22Rv1 (cell line): ENCODE measurements at regions not wholly inside any gene's neighbourhood (a gene's known extent, or its start where the extent isn't known, plus 50 kb on each side); places are given as distances from the start of the nearest gene placed in this dataset.
A peak's percentile ranks its signal among the peaks of the same experiment; 100 is the strongest.

Experiments used
- H3K27ac ChIP-seq: fragments of 450-650 bp; 2 replicates; pipeline ENCODE4 v1.5.1; 2017
- CTCF ChIP-seq: fragments of 450-650 bp; IDR thresholded peaks from 2 replicates; pipeline ENCODE4 v1.5.1; 2017; ENCODE audit warnings: mild to moderate bottlenecking
- ZFX ChIP-seq: fragments of 450-650 bp; IDR thresholded peaks from 2 replicates; pipeline ENCODE4 v1.6.1; 2017; ENCODE audit warnings: antibody characterized with exemption, borderline replicate concordance

DNA sequence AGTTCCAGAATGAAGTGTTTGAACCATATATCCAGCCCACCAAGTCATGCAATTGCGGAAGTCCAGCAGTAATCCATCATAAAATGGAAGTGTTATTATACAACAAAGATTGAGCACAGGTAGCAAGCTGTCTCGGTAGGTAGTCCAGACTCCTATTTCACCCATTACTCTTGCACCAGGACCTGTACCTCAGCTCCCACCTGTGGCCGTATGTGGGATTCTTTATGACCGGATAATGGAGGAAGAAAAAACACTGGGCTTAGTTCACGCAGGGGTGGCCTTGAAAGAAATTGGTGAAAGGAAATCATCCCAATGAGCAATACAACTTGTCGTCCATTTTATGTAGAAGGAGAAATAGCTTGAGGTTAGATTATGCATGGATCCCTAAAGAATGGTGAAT, 216.3 kb downstream of the ESM1 start:
- no peak overlapping the region for H3K27ac ChIP-seq
- TF ChIP-seq ZFX (no peak), CTCF (0 out of 2 replicates have a peak, but pooled peaks have one; percentile 12)

GRCh38 chr5:54766748-54767147, 218.6 kb downstream of the ESM1 start:
- no peak overlapping the region for H3K27ac ChIP-seq
- TF ChIP-seq CTCF (peak; percentile 54), ZFX (no peak)

- no peak overlapping the region for H3K27ac ChIP-seq
- no peak for TF ChIP-seq CTCF
- TF ChIP-seq ZFX: no peak
These were observed 220.0 kb downstream of the ESM1 start for GRCh38 chr5:54765165-54766028.

DNA sequence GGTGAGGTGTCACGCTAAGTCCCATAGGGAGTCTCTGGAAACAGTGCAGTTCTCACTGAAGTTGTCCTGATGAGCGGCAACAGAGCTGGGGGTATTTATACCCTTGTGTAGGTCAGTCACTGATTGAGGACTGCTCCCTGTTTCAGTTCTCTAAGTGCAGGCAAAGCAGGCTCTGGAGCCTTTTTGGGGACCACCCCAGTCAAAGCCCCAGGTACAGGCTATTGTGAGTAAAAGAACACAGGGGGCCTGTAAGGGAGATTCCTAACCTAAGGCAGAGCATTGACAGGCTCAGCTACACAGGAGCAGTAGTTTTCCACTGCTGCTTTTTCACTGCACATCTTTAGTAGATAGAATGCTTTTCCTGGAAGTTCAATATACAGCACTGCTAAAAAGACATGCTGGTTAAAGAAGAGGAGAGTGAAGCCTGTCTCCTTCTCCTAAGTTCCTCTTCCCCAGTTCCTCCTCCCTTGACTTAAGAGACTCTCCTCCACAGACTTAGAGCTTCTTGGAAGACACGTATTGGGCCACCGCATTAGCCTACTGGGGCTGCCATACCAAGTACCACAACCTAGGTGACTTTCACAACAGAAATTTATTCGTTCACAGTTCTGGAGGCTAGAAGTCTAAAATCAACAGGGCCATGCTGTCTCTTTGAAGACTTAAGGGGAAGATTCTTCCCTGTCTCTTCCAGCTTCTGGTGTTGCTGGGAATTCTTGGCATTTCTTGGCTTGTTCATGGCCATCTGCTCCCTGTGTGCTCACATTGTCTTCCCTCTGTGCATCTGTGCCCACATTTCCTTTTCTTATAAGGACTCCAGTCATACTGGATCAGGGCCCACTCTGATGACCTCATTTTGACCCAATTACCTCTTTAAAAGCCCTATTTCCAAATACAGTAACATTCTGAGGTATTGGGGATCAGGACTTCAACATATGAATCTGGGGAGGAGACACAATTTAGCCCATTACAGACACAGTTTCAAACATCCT, 221.0 kb downstream of the ESM1 start:
- no peak for TF ChIP-seq CTCF
- no peak for TF ChIP-seq ZFX
- H3K27ac ChIP-seq: no peak overlapping the region

- no peak for TF ChIP-seq ZFX
- TF ChIP-seq CTCF: no peak
- no peak overlapping the region for H3K27ac ChIP-seq
These were observed 224.1 kb downstream of the ESM1 start for GRCh38 chr5:54761213-54761701.

GRCh38 chr5:54760182-54760935, 225.0 kb downstream of the ESM1 start:
- TF ChIP-seq ZFX: no peak
- no peak for TF ChIP-seq CTCF
- no peak overlapping the region for H3K27ac ChIP-seq
